ENCODE measurements at regions not wholly inside any gene's neighbourhood (a gene's known extent, or its start where the extent isn't known, plus 50 kb on each side); places are given as distances from the start of the nearest gene placed in this dataset.

DNA sequence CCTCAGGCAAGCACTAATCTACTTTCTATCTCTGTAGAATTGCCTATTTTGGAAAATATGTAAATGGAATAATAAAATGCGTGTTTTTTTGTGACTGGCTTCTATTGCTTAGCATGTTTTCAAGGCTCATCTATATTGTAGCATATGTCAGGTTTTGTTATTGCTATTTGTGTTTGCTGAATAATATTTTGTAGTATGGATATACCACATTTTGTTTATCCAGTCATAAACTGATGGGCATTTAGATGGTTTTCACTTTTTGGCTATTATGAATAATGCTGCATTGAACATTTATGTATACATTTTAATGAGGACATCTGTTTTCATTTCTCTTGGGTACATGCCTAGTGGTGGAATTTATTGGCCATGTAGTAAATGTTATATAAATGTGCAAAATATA is 183.3 kb upstream of the ZP4 start:
- intact Hi-C loops (cut with micrococcal nuclease; ENCODE audit: unreplicated experiment): no loop called here
- Histone ChIP-seq H3K36me3 (ENCODE audit: control insufficient read depth, insufficient read depth, low read length) (no peaks in the 10 kb centered on the region), H3K27me3 (replicated peaks; ENCODE audit: control insufficient read depth, insufficient read depth, low read length) (no peaks in the 10 kb centered on the region), H3K4me1 (no peaks in the 10 kb centered on the region), H3K4me3 (ENCODE audit: low read depth, low read length) (no peak overlapping the region), H3K9me3 (no peaks in the 10 kb centered on the region)
- Mint-ChIP-seq H3K4me1 (ENCODE audit: low read depth, unreplicated experiment) (no peaks in the 10 kb centered on the region), H3K27ac (ENCODE audit: unreplicated experiment) (no peak overlapping the region), H3K4me3 (ENCODE audit: unreplicated experiment) (no peak overlapping the region), H3K27me3 (ENCODE audit: insufficient read depth, unreplicated experiment) (no peaks in the 10 kb centered on the region), H3K9me3 (ENCODE audit: unreplicated experiment) (peaks cover 14% of the 10 kb centered on the region), H3K36me3 (ENCODE audit: insufficient read depth, unreplicated experiment) (no peaks in the 10 kb centered on the region)
- no peak for DNase-seq
- CTCF ChIA-PET: no interaction called here
- POLR2A ChIA-PET: no interaction called here
- TF ChIP-seq, protein P1, sequence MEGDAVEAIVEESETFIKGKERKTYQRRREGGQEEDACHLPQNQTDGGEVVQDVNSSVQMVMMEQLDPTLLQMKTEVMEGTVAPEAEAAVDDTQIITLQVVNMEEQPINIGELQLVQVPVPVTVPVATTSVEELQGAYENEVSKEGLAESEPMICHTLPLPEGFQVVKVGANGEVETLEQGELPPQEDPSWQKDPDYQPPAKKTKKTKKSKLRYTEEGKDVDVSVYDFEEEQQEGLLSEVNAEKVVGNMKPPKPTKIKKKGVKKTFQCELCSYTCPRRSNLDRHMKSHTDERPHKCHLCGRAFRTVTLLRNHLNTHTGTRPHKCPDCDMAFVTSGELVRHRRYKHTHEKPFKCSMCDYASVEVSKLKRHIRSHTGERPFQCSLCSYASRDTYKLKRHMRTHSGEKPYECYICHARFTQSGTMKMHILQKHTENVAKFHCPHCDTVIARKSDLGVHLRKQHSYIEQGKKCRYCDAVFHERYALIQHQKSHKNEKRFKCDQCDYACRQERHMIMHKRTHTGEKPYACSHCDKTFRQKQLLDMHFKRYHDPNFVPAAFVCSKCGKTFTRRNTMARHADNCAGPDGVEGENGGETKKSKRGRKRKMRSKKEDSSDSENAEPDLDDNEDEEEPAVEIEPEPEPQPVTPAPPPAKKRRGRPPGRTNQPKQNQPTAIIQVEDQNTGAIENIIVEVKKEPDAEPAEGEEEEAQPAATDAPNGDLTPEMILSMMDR (IDR thresholded peaks at IDR 0.05; ENCODE audit: insufficient read depth in 1 of 2, low read depth in 1 of 2, low read length in 1 of 2, severe bottlenecking in 1 of 2, unreplicated experiment in 1 of 2): no peak
- BruUV-seq (replicated peaks): no TSS peak

- no peak overlapping the region for H3K27ac Mint-ChIP-seq (ENCODE audit: unreplicated experiment)
- no peak overlapping the region for H3K4me3 Mint-ChIP-seq (ENCODE audit: unreplicated experiment)
- Histone ChIP-seq H3K27me3 (replicated peaks; ENCODE audit: control insufficient read depth, insufficient read depth, low read length) (no peaks in the 10 kb centered on the region), H3K36me3 (ENCODE audit: control insufficient read depth, insufficient read depth, low read length) (no peaks in the 10 kb centered on the region), H3K9me3 (no peaks in the 10 kb centered on the region), H3K4me3 (ENCODE audit: low read depth, low read length) (no peak overlapping the region), H3K4me1 (no peaks in the 10 kb centered on the region)
- H3K4me1 Mint-ChIP-seq (ENCODE audit: low read depth, unreplicated experiment): no peaks in the 10 kb centered on the region
- ChIA-PET POLR2A (no interaction called here), CTCF (no interaction called here)
- intact Hi-C loops (cut with micrococcal nuclease; ENCODE audit: unreplicated experiment): no loop called here
- no peaks in the 10 kb centered on the region for H3K27me3 Mint-ChIP-seq (ENCODE audit: insufficient read depth, unreplicated experiment)
- no TSS peak for BruUV-seq (replicated peaks)
- no peaks in the 10 kb centered on the region for H3K36me3 Mint-ChIP-seq (ENCODE audit: insufficient read depth, unreplicated experiment)
- no peak for DNase-seq
- H3K9me3 Mint-ChIP-seq (ENCODE audit: unreplicated experiment): peaks cover 7% of the 10 kb centered on the region
- TF ChIP-seq, protein P1 (IDR thresholded peaks at IDR 0.05; ENCODE audit: insufficient read depth in 1 of 2, low read depth in 1 of 2, low read length in 1 of 2, severe bottlenecking in 1 of 2, unreplicated experiment in 1 of 2): no peak
Measured at GRCh38 chr1:238071061-238071460, 180.3 kb upstream of the ZP4 start.

- Mint-ChIP-seq H3K4me3 (ENCODE audit: unreplicated experiment) (no peak overlapping the region), H3K27ac (ENCODE audit: unreplicated experiment) (no peak overlapping the region), H3K4me1 (ENCODE audit: low read depth, unreplicated experiment) (no peaks in the 10 kb centered on the region), H3K27me3 (ENCODE audit: insufficient read depth, unreplicated experiment) (no peaks in the 10 kb centered on the region), H3K36me3 (ENCODE audit: insufficient read depth, unreplicated experiment) (no peaks in the 10 kb centered on the region), H3K9me3 (ENCODE audit: unreplicated experiment) (no peaks in the 10 kb centered on the region)
- Histone ChIP-seq H3K27me3 (replicated peaks; ENCODE audit: control insufficient read depth, insufficient read depth, low read length) (no peaks in the 10 kb centered on the region), H3K9me3 (no peaks in the 10 kb centered on the region), H3K4me1 (no peaks in the 10 kb centered on the region), H3K36me3 (ENCODE audit: control insufficient read depth, insufficient read depth, low read length) (no peaks in the 10 kb centered on the region), H3K4me3 (ENCODE audit: low read depth, low read length) (no peak overlapping the region)
- ChIA-PET POLR2A (no interaction called here), CTCF (no interaction called here)
- no TSS peak for BruUV-seq (replicated peaks)
- TF ChIP-seq, protein P1 (IDR thresholded peaks at IDR 0.05; ENCODE audit: insufficient read depth in 1 of 2, low read depth in 1 of 2, low read length in 1 of 2, severe bottlenecking in 1 of 2, unreplicated experiment in 1 of 2): no peak
- DNase-seq: no peak
- intact Hi-C loops (cut with micrococcal nuclease; ENCODE audit: unreplicated experiment): no loop called here
Measured at GRCh38 chr1:238063454-238063853, 172.7 kb upstream of the ZP4 start.

All from Caco-2 (cell line).